ENCODE measurements at regions not wholly inside any gene's neighbourhood (a gene's known extent, or its start where the extent isn't known, plus 50 kb on each side); places are given as distances from the start of the nearest gene placed in this dataset.
"Not testable (repeated sequence)": the region's sequence is repeated elsewhere in the genome, so short reads cannot be mapped to it uniquely, and the experiment has no call there.

DNA sequence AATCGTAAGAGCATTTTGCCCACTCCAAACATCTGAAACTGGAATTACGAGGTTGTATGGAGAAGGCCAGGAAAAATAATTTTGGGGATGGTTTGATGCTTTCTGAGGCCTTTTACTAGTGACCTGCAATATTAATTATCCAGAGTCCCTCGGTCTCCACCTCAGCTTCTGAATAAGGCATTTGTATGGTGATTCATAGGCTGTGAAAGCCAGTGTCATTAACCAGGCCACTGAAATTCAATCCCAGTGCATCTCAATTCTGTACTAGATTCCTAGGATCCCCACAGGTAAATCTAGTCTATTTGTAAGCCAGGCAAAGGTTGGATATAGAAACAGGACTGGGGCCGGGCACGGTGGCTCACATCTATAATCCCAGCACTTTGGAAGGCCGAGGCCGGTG lies 135.4 kb upstream of the RBPJ start:
- DNase-seq (ENCODE audit: extremely low read depth, low read depth): no peak
- TF ChIP-seq, protein P1, sequence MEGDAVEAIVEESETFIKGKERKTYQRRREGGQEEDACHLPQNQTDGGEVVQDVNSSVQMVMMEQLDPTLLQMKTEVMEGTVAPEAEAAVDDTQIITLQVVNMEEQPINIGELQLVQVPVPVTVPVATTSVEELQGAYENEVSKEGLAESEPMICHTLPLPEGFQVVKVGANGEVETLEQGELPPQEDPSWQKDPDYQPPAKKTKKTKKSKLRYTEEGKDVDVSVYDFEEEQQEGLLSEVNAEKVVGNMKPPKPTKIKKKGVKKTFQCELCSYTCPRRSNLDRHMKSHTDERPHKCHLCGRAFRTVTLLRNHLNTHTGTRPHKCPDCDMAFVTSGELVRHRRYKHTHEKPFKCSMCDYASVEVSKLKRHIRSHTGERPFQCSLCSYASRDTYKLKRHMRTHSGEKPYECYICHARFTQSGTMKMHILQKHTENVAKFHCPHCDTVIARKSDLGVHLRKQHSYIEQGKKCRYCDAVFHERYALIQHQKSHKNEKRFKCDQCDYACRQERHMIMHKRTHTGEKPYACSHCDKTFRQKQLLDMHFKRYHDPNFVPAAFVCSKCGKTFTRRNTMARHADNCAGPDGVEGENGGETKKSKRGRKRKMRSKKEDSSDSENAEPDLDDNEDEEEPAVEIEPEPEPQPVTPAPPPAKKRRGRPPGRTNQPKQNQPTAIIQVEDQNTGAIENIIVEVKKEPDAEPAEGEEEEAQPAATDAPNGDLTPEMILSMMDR (IDR thresholded peaks at IDR 0.05; ENCODE audit: low read depth, low read length): no peak

DNA sequence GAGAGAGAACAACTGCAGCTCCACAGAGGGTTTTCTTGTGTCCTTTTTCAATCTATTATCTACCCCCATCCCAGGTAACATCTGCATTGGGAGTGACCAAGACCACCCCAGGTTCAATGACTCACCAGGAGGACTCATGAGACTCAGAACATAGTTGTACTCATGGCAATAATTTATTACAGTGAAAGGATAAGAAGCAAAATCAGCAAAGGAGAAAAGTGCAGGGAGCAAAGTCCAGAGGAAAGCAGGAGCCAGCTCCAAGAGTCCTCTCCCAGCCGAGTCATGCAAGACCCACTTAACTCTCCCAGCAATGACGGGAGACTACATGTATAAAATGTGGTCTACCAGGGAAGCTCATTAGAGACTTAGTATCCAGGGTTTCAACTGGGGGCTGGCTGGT lies 129.5 kb upstream of the RBPJ start:
- no peak for DNase-seq (ENCODE audit: extremely low read depth, low read depth)
- TF ChIP-seq, protein P1 (IDR thresholded peaks at IDR 0.05; ENCODE audit: low read depth, low read length): no peak

DNA sequence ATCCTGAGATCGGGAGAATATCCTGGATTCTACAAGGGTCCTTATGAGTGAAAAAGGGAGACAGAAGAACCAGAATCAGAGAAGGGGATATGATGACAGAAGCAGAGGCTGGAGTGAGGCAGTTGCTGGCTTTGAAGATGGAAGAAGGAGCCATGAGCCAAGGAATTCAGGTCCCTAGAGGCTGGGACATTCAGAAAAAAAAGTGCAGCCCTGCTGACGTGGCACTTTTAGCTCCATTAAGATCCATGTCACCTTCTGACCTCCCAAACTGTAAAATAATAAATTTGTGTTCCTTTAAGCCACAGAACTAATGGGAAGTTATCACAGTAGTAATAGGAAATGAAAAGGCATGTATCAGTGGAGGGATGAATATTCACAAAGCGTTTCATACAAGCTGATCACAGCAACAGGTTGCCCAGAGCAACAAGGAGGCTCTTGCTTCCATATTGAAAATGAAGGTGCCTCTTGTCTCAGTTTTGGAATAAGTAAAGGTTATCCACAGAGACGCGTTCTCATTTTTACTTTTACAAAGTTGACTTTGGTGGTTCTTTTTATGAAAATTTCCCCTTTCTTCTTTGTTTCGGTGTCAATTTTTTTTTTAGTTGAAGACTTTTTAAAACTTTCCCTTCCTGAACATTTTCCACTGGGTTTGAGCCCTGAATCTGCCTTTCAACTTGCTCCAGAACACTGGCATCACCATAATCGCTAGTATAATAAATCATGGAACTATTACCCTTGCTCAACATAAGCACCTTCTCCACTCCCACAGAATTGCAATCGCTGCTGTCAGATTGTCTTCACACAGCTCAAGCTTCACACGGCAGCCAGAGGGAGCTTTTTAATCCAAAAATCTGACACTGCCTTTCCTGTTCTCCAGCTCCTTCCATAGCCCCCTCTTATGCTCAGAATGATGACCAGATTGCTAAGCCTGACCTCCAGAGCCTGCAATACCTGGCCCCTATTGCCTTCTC lies 127.6 kb upstream of the RBPJ start:
- DNase-seq (ENCODE audit: extremely low read depth, low read depth): no peak
- TF ChIP-seq, protein P1 (IDR thresholded peaks at IDR 0.05; ENCODE audit: low read depth, low read length): no peak

DNA sequence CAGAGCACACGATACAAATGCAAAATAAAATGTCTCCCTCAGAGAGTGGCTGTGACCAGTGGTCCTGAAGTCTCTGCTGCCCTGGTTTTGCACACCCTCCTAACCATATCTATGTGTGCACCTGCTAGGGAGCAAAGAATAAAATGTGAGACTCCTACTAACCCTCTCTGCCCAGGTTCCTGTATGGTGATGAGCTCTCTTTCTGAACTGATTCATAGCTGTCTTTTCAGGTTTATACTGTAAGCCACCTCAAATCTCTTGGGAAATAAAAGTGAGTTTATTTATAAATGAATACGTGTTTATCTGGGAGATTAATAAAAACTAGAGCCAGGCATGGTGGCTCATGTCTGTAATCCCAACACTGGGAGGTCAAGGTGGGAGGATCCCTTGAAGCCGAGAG lies 126.0 kb upstream of the RBPJ start:
- DNase-seq (ENCODE audit: extremely low read depth, low read depth): no peak

DNA sequence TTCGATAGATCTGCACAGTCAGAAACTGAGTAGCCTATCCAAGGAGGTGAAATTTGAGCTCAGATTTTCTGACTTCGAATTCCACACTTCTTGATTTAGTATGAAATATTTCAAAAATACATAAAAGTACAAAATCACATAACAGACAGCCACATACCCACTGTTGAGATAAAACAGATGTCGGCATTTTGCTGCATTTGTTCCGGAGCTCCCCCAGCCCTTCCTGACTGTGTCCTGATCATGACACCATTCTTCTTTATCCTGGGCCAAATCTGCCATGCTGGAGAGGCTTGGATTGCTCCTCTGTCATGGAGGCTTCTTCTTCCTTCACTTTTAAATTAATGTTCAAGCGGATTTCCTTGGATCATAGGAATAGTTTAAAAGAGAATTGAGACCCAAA lies 124.2 kb upstream of the RBPJ start:
- TF ChIP-seq, protein P1 (IDR thresholded peaks at IDR 0.05; ENCODE audit: low read depth, low read length): no peak
- DNase-seq (ENCODE audit: extremely low read depth, low read depth): no peak

More for the DNA sequence above, 126.0 kb upstream of the RBPJ start:
- TF ChIP-seq, protein P1 (IDR thresholded peaks at IDR 0.05; ENCODE audit: low read depth, low read length): no peak

DNA sequence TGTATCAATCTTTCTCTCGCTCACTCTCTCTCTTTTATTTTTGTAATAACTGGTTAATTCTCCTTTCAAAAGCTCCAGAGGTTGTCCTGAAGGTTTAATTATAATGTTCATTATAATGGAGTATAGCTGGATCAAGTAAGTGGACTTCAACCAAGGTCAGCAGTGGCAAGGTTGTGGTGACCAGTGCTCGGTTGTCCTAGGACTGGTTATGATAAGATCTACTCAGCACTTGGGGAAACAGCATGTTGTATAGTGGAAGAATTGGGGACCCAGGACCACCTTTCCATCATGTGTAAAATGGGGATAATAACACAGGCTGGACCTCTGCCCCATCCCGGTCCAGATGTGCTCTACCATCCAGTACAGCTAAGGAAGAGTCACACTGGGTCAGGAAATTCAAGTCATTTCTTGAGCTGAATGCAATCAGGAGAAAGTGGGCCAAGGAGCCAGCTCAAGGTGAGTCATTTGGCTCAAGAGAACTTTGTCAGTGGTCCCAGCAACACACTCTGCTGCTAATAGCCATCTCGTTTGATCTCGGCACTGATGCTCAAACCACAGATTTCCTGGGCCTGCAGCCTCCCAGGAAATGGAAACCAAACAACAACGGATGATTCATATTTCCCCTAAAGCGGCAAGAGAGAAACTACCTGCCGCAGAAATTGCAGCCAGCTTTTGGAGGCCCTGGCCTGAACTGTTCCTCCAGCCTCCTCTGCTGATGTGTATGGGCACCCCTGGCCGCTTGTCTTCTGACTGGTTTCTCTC lies 123.6 kb upstream of the RBPJ start:
- peak; percentile 78 for DNase-seq (ENCODE audit: extremely low read depth, low read depth)
- TF ChIP-seq, protein P1 (IDR thresholded peaks at IDR 0.05; ENCODE audit: low read depth, low read length): no peak

DNA sequence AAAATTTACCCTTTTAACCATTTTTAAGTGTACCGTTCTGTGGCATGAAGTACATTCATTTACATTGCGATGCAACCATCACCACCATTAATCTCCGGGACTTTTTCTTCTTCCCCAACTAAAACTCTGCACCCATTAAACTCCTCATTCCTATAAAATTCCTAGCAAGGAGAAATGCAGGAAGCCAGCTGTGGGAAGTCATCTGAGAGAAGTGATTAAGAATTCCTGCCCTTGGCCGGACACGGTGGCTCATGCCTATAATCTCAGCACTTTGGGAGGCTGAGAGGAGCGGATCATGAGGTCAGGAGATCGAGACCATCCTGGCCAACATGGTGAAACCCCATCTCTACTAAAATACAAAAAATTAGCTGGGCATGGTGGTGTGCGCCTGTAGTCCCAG lies 121.9 kb upstream of the RBPJ start:
- DNase-seq (ENCODE audit: extremely low read depth, low read depth): not testable (repeated sequence)
